Fibroblast of lung (primary cell): ENCODE measurements at regions not wholly inside any gene's neighbourhood (a gene's known extent, or its start where the extent isn't known, plus 50 kb on each side); places are given as distances from the start of the nearest gene placed in this dataset.

ENCODE experiments used
- EZH2 ChIP-seq: IDR thresholded peaks from 2 replicates; pipeline ENCODE4 v1.5.1; 2012; ENCODE audit warnings: low read length, control low read depth, mild to moderate bottlenecking; ENCODE audit errors: missing control alignments
- TF ChIP-seq, protein P1 (sequence below), 2 donors: IDR thresholded peaks in 1 of 2; conservative IDR thresholded peaks in 1 of 2; 1 replicate in 1 of 2; 2 replicates in 1 of 2; pipeline ENCODE4 v1.5.1; 2011 to 2012; ENCODE audit warnings: low read length in 2 of 2, control low read depth in 1 of 2, inconsistent platforms in 1 of 2, low read depth in 1 of 2, mild to moderate bottlenecking in 1 of 2

DNA sequence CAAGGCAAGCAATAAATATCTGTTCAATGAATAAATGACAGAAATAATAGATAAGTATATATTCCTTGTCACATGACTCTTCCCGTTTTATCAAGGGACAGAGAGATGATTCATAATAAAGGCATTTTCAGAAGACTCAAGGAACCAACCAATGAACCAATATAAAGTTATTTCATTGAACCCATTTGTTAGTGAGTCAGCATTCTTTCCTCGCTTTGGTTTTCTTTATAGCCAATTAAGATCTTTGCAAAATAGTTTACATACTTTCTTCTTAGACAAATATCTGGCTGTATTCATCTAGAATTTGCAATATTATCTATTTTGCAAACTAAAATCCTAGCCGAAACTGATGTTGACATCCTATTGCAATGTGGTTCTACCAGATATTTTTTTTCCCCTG is 269.4 kb downstream of the IL15 start:
- TF ChIP-seq, protein P1, sequence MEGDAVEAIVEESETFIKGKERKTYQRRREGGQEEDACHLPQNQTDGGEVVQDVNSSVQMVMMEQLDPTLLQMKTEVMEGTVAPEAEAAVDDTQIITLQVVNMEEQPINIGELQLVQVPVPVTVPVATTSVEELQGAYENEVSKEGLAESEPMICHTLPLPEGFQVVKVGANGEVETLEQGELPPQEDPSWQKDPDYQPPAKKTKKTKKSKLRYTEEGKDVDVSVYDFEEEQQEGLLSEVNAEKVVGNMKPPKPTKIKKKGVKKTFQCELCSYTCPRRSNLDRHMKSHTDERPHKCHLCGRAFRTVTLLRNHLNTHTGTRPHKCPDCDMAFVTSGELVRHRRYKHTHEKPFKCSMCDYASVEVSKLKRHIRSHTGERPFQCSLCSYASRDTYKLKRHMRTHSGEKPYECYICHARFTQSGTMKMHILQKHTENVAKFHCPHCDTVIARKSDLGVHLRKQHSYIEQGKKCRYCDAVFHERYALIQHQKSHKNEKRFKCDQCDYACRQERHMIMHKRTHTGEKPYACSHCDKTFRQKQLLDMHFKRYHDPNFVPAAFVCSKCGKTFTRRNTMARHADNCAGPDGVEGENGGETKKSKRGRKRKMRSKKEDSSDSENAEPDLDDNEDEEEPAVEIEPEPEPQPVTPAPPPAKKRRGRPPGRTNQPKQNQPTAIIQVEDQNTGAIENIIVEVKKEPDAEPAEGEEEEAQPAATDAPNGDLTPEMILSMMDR (conservative IDR thresholded peaks at IDR 0.05 in 1 of 2, IDR thresholded peaks at IDR 0.05 in 1 of 2; ENCODE audit: low read depth in 1 of 2, low read length in 2 of 2) = no peak
- TF ChIP-seq EZH2 = no peak
